ENCODE measurements at regions not wholly inside any gene's neighbourhood (a gene's known extent, or its start where the extent isn't known, plus 50 kb on each side); places are given as distances from the start of the nearest gene placed in this dataset.

GRCh38 chr16:51845586-51846305 lies 694.7 kb upstream of the SALL1 start:
- TF ChIP-seq EZH2phosphoT487 (IDR thresholded peaks at IDR 0.05; ENCODE audit: borderline replicate concordance, low read depth, low read length) (no peak), CTCF (conservative IDR thresholded peaks at IDR 0.05; ENCODE audit: low read length) (no peak)
- POLR2A ChIA-PET, result interaction anchor here (1.6 kb wide), 1 partner anchor 9 kb away, joined by 4 read pairs; no protein-coding TSS in a partner anchor
- no TSS peak for BruUV-seq (replicated peaks)
- H3K79me2 ChIP-seq (ENCODE audit: insufficient read depth, low read depth, low read length), result no peaks in the 10 kb centered on the region
- intact Hi-C loops (cut with micrococcal nuclease; ENCODE audit: unreplicated experiment), result no loop called here
- CTCF ChIA-PET (ENCODE audit: unreplicated experiment), result no interaction called here
- no peak overlapping the region for H3K4me2 ChIP-seq (ENCODE audit: low read length)
- no peaks in the 10 kb centered on the region for H3K4me1 ChIP-seq (ENCODE audit: insufficient read depth, low read length, poor library complexity, severe bottlenecking)
- no peak for DNase-seq (ENCODE audit: low spot score)
- no peak overlapping the region for H3K27ac ChIP-seq (ENCODE audit: low read depth, low read length, poor library complexity, severe bottlenecking)
- no peaks in the 10 kb centered on the region for H3K9me2 ChIP-seq (ENCODE audit: insufficient read depth, low read length)
- H4K20me1 ChIP-seq (ENCODE audit: insufficient read depth, low read length), result no peaks in the 10 kb centered on the region
- no peak overlapping the region for H3K4me3 ChIP-seq (ENCODE audit: low read depth, low read length, poor library complexity, severe bottlenecking)
- H2AFZ ChIP-seq (ENCODE audit: low read length), result no peak overlapping the region
- H3K36me3 ChIP-seq (ENCODE audit: insufficient read depth, low read length), result no peaks in the 10 kb centered on the region
- H3K9me3 ChIP-seq (ENCODE audit: low read length), result no peaks in the 10 kb centered on the region

- POLR2A ChIA-PET, result no interaction called here
- intact Hi-C loops (cut with micrococcal nuclease; ENCODE audit: unreplicated experiment), result no loop called here
Observed at GRCh38 chr16:51839727-51840462, 688.8 kb upstream of the SALL1 start.

More at GRCh38 chr16:51839727-51840462, 688.8 kb upstream of the SALL1 start:
- Histone ChIP-seq H3K4me2 (ENCODE audit: low read length) (no peak overlapping the region), H3K36me3 (ENCODE audit: insufficient read depth, low read length) (no peaks in the 10 kb centered on the region), H3K4me1 (ENCODE audit: insufficient read depth, low read length, poor library complexity, severe bottlenecking) (no peaks in the 10 kb centered on the region), H2AFZ (ENCODE audit: low read length) (no peak overlapping the region), H4K20me1 (ENCODE audit: insufficient read depth, low read length) (no peaks in the 10 kb centered on the region), H3K9me3 (ENCODE audit: low read length) (no peaks in the 10 kb centered on the region), H3K9me2 (ENCODE audit: insufficient read depth, low read length) (no peaks in the 10 kb centered on the region), H3K4me3 (ENCODE audit: low read depth, low read length, poor library complexity, severe bottlenecking) (no peak overlapping the region), H3K79me2 (ENCODE audit: insufficient read depth, low read depth, low read length) (no peaks in the 10 kb centered on the region), H3K27ac (ENCODE audit: low read depth, low read length, poor library complexity, severe bottlenecking) (no peak overlapping the region)
- no peak for DNase-seq (ENCODE audit: low spot score)
- TF ChIP-seq CTCF (conservative IDR thresholded peaks at IDR 0.05; ENCODE audit: low read length), result no peak
- no peak for TF ChIP-seq EZH2phosphoT487 (IDR thresholded peaks at IDR 0.05; ENCODE audit: borderline replicate concordance, low read depth, low read length)
- CTCF ChIA-PET (ENCODE audit: unreplicated experiment), result no interaction called here
- BruUV-seq (replicated peaks), result no TSS peak

Data from OCI-LY7 (cell line).